NOMO-1 treated with dmso at 0.1 percent for 144 hours (cell line): ENCODE measurements at regions not wholly inside any gene's neighbourhood (a gene's known extent, or its start where the extent isn't known, plus 50 kb on each side); places are given as distances from the start of the nearest gene placed in this dataset.

Experiments used
- DNase-seq: peaks from one replicate; lab custom pipeline; 2025; ENCODE audit not compliant: unreplicated experiment; lab: John Stamatoyannopoulos, UW

DNA sequence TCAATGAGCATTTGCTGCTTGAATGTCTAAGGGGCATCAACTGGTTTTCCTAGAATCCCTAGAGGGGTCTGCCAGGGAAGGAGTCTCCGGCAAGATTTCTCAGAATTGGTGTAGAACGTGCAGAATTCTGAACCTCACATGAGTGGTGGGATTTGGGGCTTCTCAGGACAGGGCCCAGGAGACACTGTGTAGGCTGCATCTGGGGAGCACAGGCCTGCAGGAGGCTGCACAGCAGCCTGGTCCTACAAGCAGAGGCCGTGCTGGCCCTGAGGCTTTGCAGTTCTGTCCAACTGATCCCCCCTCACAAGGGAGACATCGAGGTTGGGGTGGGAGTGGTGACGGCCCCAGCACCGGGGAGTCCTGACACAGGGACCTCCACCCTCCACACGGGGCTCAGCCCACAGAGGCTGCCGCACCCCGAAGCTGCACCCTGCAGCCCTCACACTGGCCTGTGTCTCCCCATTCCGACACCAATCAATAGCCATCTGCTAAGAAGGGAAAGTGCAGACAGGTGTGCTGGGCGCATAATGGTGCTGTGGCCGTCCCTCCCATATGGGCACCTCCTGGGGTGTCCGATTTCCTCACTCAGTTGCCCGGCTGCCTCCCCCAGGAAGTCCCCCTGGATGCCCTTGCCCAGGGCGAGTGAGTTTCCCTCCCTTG is 688.1 kb downstream of the BRD1 start:
- DNase-seq: no peak

DNA sequence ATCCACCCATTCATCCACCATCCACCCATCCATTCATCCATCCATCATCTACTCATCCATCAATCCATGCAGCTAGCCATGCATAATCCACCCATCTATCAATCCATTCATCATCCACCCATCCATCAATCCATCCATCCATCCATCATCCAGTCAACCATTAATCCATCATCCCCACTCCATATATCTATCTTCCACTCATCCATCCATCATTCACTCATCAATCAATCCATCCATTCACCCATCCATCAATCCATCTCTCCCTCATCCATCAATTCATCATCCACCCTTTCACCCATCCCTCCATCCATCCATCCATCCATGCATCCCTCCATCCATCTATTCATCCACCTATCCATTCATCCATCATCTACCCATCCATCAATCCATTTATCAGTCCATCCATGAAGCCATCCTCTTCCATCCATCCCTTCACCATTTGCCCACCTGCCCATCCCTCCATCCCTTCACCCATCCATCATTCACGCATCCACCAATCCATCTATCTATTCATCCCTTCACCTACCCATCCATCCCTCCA is 689.4 kb downstream of the BRD1 start:
- DNase-seq: no peak

DNA sequence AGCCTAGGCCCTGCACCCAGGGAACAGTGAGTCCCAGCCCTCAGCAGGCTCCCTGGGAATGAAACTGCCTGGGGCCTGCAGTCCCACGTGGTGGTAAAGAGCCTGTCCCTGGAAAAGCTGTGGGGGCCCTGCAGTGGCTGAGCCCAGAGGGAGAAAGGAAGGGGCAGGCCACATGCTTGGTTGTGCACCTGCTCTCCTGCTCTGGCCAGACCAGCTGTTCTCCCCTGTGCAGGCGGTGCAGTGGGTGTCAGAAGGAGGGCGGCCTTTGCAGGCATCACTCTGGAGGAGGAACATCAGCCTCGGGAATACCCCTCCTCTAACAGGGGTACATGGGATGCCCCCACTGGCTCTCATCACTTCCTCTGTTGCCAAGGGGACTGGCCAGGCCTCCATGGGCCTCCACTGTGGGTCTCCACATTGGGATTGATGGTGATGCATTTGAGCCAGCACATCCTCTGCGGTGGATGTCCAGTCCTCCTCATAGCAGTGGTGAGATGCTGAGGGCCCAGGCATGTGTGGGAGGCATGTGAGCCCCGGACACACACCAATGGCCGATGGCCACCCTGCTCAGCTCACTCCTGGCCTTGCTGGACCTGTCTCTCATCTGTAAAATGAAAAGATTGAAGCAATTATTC is 690.4 kb downstream of the BRD1 start:
- no peak for DNase-seq

DNA sequence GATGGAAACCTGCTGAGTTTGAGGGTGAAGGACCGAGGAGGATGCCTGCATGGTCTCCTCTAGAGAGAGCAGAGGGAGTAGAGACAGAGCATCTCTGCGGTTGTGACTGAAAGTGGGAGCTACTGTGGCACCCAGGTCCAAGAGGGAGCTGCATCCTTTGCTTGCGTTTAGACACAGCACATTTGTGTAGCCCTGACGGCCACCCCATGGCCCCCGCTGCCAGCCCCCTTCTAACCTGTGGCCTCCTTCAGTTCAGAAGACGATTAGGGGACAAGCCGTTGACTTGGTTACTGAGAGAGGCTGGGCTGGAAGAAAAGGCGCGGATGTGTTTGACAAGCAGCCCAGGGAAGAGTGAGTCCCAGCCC is 690.9 kb downstream of the BRD1 start:
- no peak for DNase-seq

DNA sequence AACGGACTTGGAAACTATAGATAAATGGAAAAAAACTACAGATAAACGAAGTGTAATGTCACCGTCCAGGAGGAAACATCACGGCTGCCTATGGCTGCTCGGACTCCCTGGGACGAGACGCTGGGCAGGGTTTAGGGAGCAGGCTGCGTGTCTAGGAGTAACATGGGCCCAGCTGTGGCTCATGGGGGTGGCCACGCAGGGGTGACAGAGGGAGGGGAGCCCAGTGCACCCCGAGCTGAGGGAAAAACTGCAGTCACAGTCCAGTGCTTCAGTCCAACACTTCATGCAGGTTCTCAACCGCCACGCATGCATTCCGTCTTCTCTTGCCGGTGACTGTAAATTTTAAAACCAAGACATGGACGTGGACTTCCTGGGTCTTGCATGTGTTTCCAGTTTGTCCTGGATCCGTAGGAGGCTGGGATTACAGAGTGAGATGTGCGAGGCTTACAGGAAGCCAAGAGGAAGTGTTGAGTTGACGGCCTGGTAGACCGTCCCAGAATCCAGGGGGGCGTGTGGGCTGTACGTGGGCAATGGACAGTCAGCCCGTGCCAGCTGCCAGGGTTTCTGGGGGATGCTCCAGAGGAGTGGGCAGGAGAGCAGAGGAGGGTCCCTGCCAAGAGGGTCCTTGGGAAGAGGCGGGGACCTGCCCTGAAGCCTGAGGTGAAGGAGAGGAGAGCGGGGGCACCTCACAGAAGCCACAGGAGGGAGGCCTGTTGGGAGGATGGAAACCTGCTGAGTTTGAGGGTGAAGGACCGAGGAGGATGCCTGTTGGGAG is 691.4 kb downstream of the BRD1 start:
- no peak for DNase-seq

DNA sequence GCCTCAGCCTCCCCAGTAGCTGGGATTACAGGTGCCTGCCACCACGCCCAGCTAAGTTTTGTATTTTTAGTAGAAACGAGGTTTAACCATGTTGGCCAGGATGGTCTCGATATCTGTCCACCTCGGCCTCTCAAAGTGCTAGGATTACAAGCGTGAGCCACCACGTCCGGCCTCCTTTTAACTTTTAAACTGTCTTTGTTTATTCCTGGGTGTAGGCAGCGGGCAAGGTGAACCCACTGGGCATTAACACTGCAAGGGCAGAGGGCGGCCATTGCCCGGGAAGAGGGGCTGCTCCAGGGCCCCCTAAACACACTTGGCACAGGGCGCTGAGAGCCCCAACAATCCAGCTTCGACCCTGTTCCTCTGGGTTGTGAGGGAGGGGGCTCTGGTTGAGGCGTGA is 693.6 kb downstream of the BRD1 start:
- DNase-seq: no peak

DNA sequence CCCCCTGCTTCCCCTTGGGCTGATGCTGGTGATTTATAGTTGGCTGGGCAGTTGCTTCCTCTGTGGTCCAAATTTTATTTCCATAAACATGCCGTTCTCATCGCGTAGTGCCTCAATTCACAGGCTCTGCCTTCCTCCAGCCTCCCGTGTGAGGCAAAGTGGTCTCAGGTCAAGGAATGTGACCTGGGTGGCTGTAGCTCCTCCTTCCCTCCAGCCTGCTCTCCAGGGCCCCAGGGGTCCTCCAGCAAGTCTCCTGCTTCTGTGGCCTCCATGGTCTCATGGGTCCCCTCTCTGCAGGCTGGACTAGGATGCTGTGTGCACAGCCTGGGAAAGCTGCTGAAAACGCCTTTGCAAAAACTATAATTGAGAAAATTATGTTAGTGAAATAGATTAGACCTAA is 694.1 kb downstream of the BRD1 start:
- no peak for DNase-seq

DNA sequence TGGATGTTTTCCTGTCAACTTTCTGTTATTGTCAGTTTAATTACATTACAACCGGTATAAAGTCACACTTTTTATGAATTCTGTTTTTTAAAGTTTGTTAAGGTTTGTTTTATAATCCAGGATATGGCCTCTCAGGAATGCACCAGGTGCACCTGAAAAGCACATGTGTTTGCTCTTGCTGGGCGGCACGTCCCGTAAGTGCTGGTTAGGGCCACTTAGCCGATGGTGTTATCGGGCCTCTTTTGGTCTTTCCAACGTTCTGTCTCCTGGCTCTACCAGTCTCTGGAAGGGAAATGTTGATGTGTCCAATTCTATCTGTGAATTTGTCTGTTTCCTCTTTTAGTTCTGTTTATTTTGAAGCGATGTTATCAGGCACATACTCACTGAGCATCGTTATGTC is 695.7 kb downstream of the BRD1 start:
- no peak for DNase-seq

DNA sequence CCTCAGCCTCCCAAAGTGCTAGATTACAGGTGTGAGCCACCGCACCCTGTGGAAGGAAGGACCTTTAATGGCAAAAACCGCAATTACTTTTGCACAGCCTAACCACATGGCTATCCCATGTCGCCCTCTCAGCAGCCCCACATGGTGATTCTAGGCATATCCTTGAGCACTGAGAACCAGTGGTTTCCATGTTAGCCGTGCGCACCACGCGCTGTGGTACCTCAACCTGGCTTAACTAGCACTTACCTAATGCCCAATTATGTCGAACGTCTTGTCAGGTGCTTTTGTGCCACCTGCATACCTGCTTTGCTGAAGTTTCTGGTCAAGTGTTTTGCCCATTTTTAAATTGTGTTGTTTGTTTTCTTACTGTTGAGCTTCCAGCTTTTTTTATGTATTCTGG is 697.9 kb downstream of the BRD1 start:
- DNase-seq: no peak

DNA sequence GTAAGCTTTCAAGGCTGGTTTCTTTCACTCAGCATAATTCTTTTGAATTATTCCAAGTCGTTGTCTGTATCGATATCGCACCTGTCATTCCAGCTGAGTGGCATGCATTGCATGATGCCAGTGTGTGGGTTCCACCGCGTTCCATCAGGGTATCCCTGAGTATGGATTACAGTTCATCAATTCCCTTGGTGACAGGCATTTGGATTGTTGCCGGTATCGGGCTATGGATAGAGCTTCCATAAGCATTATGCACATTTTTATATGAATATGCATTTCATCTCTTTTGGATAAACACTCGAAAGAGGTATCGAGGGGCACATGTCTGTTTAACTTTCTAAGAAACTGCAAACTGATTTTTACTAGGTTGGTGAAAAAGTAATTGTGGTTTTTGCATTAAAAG is 698.8 kb downstream of the BRD1 start:
- no peak for DNase-seq

DNA sequence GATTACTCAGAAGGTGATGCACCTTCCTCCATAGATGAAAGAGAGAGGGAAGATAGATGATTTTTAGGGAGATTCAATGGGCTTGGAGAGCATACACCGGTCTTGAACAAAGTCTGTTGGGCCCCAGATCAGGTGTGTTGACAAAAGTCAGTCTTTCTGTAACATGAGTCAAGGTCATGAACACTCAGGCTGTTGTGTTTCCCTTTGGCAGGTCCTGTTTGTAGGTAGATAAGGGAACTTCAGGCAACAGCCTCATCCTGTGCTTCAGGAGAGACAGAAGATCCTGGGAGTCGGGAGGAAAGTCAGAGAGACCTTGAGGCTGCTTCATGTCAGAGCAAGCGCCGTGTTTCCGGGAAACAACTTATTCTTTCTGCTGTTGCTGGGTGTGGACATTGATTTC is 703.1 kb downstream of the BRD1 start:
- DNase-seq: no peak

DNA sequence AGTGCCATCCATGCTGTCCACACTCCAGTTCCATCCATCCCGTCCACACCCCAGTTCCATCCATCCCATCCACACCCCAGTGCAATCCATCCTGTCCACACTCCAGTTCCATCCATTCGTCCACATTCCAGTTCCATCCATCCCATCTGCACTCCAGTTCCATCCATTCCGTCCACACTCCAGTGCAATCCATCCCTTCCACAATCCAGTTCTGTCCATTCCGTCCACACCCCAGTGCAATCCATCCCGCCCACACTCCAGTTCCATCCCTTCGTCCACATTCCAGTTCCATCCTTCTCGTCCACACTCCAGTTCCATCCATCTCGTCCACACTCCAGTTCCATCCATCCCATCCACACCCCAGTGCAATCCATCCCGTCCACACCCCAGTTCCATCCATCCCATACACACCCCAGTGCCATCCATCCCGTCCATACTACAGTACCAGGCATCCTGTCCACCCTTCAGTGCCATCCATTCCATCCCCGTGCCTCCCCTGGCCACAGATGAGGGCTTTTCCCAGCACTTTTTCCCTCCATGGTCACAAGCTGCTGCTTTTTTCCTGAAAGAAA is 704.0 kb downstream of the BRD1 start:
- DNase-seq: no peak

DNA sequence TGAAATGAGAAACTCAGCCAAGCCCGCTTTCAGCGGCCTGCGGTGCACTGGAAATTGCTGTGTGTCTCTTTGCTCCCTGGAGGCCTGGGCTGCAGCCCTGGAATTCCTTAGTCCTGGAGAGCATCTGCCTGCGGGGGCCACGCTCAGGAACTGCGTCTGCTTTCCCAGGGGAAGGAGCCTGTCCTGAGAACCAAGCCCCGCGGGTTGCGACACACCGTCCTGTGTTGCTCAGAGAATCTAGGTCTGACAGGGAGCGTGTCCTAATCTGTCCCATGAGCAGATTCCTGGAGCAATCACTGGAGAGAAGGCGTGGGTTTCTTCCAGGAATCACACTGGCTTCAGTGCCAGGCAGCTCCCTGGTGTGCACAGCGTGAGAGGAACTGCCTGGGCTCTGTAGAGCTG is 708.1 kb downstream of the BRD1 start:
- DNase-seq: no peak

DNA sequence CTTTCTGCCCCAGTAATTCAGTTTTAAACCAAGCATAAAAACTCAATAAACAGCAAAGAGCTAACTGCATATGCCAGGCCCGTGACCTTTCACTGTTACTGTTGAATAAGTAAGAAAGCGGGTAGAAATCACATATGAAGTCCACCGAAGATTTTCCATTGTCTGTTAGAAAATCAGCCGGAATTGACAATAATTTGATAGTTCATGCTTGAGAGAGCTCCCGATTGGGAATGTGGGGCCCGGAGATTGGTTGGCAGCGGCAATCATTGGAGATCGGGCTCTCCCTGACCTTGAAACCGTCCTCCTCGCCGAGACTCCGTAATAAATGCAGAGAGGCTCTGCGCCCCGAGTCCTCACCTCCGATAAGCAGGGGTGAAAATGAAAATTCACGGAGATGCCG is 709.6 kb downstream of the BRD1 start:
- DNase-seq: no peak

DNA sequence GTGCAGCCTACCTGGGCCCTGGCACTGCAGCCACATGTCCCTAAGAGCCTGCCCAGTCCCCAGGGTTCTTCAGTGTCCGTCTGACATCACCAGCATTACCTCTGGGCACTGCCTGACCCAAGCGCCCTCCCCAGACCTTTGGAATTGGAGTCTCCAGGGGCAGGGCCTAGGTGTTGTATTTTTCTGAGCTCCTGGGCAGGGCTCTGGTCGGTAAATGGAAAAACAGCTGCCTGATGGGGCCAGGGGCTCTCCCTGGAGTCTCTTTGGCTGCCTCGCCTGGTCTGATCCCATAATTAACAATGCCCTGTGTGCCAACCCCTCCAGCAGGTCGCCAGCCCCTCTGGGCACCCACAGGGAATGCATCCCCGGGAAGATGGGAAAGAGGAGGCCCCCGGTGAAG is 710.2 kb downstream of the BRD1 start:
- DNase-seq: no peak

DNA sequence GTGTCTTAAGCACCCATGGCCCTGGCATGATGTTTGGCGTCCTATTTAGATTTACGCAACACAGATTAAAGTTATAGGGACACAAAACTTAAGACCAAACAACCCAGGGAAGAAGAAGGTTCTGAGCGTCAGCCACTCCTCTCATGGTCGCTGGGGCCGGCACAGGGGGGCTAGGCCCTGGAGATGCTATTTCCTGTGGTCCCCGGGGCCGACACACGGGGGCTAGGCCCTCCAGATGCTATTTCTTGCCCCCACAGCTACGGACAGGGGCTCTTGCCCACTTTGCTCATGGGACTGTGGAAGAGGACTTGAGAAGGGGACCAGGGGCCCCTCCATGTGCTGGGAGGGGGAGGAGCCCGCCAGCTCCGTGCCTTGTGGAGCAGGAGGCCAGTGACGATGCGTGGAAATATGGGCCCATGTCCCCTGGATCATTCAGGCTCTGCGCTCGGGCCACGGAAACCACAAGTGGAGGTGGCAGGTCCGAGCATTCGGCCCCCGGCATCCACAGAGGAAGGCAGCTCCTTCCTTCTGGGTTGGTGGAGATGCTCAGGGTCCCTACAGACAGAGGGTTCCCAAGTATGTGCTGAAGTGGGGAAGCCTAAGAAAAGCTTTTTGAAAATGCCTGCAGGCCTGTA is 711.1 kb downstream of the BRD1 start:
- no peak for DNase-seq

DNA sequence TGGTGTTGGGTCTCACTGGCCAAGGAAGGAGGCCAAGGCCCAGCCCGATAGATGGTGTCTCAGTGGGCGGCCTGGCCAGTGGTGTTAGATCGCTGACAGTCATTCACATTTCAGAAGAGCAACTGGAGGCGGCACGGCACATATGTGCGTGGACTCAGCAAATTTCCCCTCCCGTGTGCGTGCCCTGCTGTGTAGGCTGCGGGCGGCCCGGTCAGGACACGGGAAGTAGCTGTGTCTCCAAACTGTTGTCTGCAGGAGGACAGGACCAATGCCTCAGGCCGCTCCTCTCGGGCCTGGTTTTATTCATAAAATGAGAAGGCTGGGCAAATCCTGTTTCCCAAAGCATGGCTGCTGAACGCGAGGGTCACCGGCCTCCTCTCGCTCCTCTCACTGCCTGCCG is 711.7 kb downstream of the BRD1 start:
- DNase-seq: no peak

DNA sequence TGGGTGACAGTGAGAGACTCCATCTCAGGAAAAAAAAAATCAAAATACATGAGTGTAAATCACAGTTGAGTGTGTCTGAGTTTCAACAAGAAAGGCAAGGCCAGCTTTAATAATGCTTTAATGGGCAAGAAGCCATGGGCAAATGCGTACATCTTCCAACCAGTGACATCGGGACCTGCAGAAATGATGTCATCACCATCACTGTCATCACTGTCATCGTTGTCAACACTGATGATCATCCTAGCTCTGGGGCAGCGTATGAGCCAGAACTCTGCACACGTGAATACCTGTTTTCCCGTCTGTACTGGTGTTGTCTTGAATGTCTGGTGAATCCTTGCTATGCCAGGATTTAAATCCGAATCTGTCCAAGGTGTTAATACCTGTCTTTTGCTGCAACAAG is 712.5 kb downstream of the BRD1 start:
- no peak for DNase-seq

DNA sequence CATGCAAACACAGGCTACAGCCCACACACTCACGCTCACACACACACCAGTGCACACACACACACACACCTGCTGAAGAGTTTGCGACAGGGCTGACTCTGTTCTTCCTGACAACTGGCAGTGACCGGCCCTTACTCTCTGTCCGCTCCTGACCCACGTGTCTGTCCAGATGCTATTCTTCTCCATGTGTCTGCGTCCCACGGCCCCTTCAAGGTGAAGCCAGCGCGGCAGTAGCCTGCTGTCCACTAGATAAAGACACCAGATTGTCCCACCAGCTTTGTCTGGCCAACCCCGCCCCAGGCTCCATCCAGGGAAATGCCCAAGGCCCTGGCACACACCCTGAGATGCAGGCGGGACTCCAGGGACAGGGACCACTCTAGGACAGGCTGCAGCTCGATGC is 713.9 kb downstream of the BRD1 start:
- no peak for DNase-seq

DNA sequence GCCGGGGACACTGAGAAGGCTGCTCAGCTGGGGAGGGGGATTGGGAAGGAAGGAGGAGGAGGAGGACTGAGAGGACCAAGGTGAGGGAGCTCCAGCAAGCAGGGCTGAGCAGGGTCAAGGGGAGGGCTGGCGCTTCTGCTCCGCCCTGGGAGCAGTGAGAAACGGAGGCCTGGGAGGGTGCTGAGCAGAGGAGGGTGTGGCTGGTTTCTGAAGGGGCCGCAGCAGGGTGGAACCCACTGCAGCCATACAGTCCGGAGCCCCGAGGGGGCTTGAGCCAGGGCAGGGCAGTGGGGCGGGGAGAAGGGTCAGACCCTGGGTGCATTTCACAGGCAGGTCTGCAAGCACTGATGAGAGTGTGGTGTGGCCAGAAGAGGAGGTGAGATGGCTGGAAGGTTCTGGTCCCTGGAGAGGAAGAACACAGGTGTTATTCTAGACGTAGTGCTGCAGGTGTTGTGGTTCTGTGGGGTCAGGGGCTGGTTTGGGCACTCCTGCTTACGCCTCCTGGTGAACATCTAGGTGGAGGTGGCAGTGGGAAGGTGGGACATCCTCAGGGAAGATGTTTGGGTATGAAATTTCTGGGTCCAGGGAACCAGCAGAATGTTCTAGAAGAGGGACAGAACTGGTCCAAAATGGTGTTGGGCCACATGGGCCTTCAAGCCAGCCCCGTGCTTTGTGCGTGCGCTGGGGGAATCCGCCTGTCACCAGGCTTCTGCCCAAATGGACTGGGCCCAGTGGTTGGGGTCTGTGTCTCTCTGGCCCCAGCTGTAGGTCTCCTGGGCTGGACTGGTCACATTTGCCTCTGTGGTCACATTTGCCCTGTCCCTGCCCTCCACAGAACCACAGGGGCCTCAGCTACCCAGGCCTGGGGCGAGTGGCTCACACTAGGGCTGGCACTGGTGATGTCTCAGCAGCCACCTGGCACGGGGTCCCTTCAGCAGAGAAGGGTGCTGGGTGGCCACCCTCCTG is 714.7 kb downstream of the BRD1 start:
- DNase-seq: no peak
